GM21723 (cell line): ENCODE measurements at regions not wholly inside any gene's neighbourhood (a gene's known extent, or its start where the extent isn't known, plus 50 kb on each side); places are given as distances from the start of the nearest gene placed in this dataset.

Experiments
- ATAC-seq: cut with Tn5 transposase; IDR thresholded peaks from one replicate; pipeline ENCODE4 v1.9.1; 2021; ENCODE audit warnings: mild to moderate bottlenecking, moderate library complexity; ENCODE audit not compliant: unreplicated experiment

GRCh38 chr13:85742355-85742754 lies 56.9 kb downstream of the SLITRK6 start:
- ATAC-seq, result no peak

- no peak for ATAC-seq
Measured at GRCh38 chr13:85741017-85741416, 58.2 kb downstream of the SLITRK6 start.

- no peak for ATAC-seq
Measured at GRCh38 chr13:85738696-85739320, 60.4 kb downstream of the SLITRK6 start.

- ATAC-seq, result no peak
Measured at GRCh38 chr13:85737952-85738351, 61.3 kb downstream of the SLITRK6 start.

- ATAC-seq, result no peak
Measured at GRCh38 chr13:85729296-85729695, 69.9 kb downstream of the SLITRK6 start.

GRCh38 chr13:85728811-85729210 lies 70.4 kb downstream of the SLITRK6 start:
- no peak for ATAC-seq

- no peak for ATAC-seq
Measured at GRCh38 chr13:85725433-85725832, 73.8 kb downstream of the SLITRK6 start.

- ATAC-seq, result no peak
Measured at GRCh38 chr13:85724546-85725432, 74.4 kb downstream of the SLITRK6 start.

- no peak for ATAC-seq
Measured at GRCh38 chr13:85719749-85720148, 79.5 kb downstream of the SLITRK6 start.

GRCh38 chr13:85717921-85718320 lies 81.3 kb downstream of the SLITRK6 start:
- ATAC-seq, result no peak

GRCh38 chr13:85710545-85710944 lies 88.7 kb downstream of the SLITRK6 start:
- no peak for ATAC-seq

- no peak for ATAC-seq
Measured at GRCh38 chr13:85709721-85710120, 89.5 kb downstream of the SLITRK6 start.

- no peak for ATAC-seq
Measured at GRCh38 chr13:85709072-85709471, 90.1 kb downstream of the SLITRK6 start.

- ATAC-seq, result no peak
Measured at GRCh38 chr13:85700906-85701305, 98.3 kb downstream of the SLITRK6 start.

- ATAC-seq, result no peak
Measured at GRCh38 chr13:85698256-85698655, 101.0 kb downstream of the SLITRK6 start.

GRCh38 chr13:85694992-85695391 lies 104.2 kb downstream of the SLITRK6 start:
- no peak for ATAC-seq

- no peak for ATAC-seq
Measured at GRCh38 chr13:85693889-85694511, 105.2 kb downstream of the SLITRK6 start.

GRCh38 chr13:85690368-85690767 lies 108.9 kb downstream of the SLITRK6 start:
- ATAC-seq, result no peak

GRCh38 chr13:85685436-85685835 lies 113.8 kb downstream of the SLITRK6 start:
- ATAC-seq, result no peak

- no peak for ATAC-seq
Measured at GRCh38 chr13:85675151-85675907, 123.9 kb downstream of the SLITRK6 start.

GRCh38 chr13:85671336-85671735 lies 127.9 kb downstream of the SLITRK6 start:
- ATAC-seq, result no peak
